Mammary epithelial cell (primary cell): ENCODE measurements at regions not wholly inside any gene's neighbourhood (a gene's known extent, or its start where the extent isn't known, plus 50 kb on each side); places are given as distances from the start of the nearest gene placed in this dataset.

Source experiments
- EZH2 ChIP-seq: IDR thresholded peaks from 2 replicates; pipeline ENCODE4 v1.6.1; 2012; ENCODE audit warnings: low read length, inconsistent platforms, borderline replicate concordance
- TF ChIP-seq, protein P1 (sequence below), 2 donors: IDR thresholded peaks in 1 of 2; conservative IDR thresholded peaks in 1 of 2; 2 replicates each; pipeline ENCODE4 v1.5.1; 2011 to 2012; ENCODE audit warnings: inconsistent platforms in 2 of 2, low read length in 2 of 2, mild to moderate bottlenecking in 2 of 2, control low read depth in 1 of 2, low read depth in 1 of 2; ENCODE audit not compliant: insufficient read depth in 1 of 2; ENCODE audit errors: extremely low read depth in 1 of 2

DNA sequence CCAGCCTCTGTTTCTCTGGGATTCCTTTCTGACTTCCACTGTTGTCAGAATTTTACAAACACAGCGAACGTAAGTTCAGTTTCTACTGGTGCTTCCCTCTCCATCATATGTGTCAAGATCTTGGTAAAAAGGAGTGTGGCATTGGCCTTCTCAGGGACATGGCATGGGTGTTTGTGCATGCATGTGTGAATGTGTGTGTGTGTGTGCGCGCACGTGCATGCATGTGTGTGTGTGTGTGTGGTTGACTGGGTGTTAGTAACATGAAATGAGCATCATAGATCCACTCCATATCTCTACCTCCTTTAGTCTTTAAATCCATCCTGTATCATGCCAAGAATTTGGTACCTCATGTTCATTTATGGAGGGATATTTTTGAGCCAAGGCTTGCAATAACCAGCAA is 411.3 kb downstream of the NPHP4 start:
- no peak for TF ChIP-seq EZH2
- TF ChIP-seq, protein P1, sequence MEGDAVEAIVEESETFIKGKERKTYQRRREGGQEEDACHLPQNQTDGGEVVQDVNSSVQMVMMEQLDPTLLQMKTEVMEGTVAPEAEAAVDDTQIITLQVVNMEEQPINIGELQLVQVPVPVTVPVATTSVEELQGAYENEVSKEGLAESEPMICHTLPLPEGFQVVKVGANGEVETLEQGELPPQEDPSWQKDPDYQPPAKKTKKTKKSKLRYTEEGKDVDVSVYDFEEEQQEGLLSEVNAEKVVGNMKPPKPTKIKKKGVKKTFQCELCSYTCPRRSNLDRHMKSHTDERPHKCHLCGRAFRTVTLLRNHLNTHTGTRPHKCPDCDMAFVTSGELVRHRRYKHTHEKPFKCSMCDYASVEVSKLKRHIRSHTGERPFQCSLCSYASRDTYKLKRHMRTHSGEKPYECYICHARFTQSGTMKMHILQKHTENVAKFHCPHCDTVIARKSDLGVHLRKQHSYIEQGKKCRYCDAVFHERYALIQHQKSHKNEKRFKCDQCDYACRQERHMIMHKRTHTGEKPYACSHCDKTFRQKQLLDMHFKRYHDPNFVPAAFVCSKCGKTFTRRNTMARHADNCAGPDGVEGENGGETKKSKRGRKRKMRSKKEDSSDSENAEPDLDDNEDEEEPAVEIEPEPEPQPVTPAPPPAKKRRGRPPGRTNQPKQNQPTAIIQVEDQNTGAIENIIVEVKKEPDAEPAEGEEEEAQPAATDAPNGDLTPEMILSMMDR (conservative IDR thresholded peaks at IDR 0.05 in 1 of 2, IDR thresholded peaks at IDR 0.05 in 1 of 2; ENCODE audit: extremely low read depth in 1 of 2, insufficient read depth in 1 of 2, low read depth in 1 of 2, low read length in 2 of 2) = no peak
